ENCODE measurements at regions not wholly inside any gene's neighbourhood (a gene's known extent, or its start where the extent isn't known, plus 50 kb on each side); places are given as distances from the start of the nearest gene placed in this dataset.

DNA sequence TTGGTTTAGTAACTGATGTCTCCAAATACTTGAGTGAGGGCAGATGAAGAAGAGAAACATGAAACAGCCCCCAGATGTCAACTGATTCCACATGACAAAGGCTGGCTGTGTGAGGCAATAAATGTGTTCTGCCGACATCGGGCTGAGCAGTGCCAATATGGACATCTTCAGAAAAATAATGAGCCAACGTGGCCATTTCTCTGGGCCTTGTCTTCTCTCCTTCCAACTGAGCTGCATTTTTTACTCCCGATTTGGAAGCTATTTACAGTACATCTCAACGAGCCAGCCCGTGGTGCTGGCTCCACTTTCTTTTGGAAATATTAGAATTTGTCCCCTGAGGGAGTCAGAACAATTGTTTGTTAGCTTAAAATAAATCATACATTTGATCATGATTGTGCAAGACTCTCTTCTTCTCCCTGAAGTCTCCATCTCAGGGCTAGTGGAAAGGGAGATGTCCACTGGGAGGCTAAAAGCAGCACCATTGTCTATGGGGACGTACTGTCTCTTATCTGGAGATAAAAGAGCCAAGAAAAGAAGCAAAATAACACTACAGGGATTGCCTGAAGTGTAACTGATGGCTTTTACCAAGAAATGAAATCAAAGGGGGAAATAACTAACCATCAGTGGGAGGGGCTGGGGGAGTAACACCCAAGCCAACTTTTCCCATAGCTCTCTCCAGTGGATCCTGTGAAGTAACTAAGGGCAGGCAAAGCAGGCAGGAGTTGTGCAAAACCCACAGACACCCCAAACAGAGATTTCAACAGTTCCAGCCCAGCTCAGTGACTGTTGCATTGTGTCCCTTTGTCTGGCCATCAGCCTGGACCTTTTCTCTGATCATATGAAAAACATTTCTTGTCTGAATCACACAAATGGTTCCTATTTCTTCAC, 114.8 kb downstream of the RDH14 start:
- H3K4me3 ChIP-seq, result no peak overlapping the region
- whole genome bisulfite sequencing, 2 donors, result 59 to 60% methylated on average over 7 of the region's 7 CpGs
- DNase-seq (peak in 3 of 4 donors; percentile 7 to 30 (median 14)), ATAC-seq (peak; percentile 55)
- intact Hi-C loops (cut with DNase I), result no loop called here
- H3K36me3 ChIP-seq (replicated peaks in 1 of 2; ENCODE audit: insufficient read depth in 1 of 2, low read depth in 2 of 2), result no peaks in the 10 kb centered on the region
- H3K27ac ChIP-seq, result no peak overlapping the region
- H3K4me1 ChIP-seq, result no peaks in the 10 kb centered on the region
- no peaks in the 10 kb centered on the region for H3K9me3 ChIP-seq
- H3K27me3 ChIP-seq, result no peaks in the 10 kb centered on the region
- no peak for TF ChIP-seq POLR2A (IDR thresholded peaks at IDR 0.05)
- TF ChIP-seq, protein P1, sequence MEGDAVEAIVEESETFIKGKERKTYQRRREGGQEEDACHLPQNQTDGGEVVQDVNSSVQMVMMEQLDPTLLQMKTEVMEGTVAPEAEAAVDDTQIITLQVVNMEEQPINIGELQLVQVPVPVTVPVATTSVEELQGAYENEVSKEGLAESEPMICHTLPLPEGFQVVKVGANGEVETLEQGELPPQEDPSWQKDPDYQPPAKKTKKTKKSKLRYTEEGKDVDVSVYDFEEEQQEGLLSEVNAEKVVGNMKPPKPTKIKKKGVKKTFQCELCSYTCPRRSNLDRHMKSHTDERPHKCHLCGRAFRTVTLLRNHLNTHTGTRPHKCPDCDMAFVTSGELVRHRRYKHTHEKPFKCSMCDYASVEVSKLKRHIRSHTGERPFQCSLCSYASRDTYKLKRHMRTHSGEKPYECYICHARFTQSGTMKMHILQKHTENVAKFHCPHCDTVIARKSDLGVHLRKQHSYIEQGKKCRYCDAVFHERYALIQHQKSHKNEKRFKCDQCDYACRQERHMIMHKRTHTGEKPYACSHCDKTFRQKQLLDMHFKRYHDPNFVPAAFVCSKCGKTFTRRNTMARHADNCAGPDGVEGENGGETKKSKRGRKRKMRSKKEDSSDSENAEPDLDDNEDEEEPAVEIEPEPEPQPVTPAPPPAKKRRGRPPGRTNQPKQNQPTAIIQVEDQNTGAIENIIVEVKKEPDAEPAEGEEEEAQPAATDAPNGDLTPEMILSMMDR (IDR thresholded peaks at IDR 0.05), result no peak

DNA sequence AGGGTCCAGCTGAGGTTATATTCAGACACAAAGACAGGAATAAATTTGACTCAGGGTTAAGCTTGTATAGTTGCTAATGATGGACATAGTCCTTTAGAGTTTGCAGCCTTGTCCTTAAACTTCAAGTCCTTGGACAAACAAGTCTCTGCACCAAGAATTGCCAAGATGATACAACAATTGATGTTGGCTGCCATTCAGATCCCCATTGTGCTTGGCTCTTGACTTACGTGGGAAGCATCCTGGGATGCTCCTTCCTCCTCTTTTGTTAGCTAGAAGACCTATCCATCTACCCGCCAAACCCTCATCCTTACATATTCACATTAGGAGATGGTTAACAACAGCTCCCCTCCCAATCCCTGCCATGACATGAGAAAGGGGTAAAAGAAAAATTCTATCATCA, 115.6 kb downstream of the RDH14 start:
- no peaks in the 10 kb centered on the region for H3K4me1 ChIP-seq
- no peak overlapping the region for H3K27ac ChIP-seq
- H3K4me3 ChIP-seq, result no peak overlapping the region
- intact Hi-C loops (cut with DNase I), result no loop called here
- DNase-seq, result no peak
- H3K36me3 ChIP-seq (replicated peaks in 1 of 2; ENCODE audit: insufficient read depth in 1 of 2, low read depth in 2 of 2), result no peaks in the 10 kb centered on the region
- H3K9me3 ChIP-seq, result no peaks in the 10 kb centered on the region
- ATAC-seq, result no peak
- TF ChIP-seq POLR2A (IDR thresholded peaks at IDR 0.05), result no peak
- TF ChIP-seq, protein P1 (IDR thresholded peaks at IDR 0.05), result no peak
- no peaks in the 10 kb centered on the region for H3K27me3 ChIP-seq
- 53 to 67% methylated on average over 2 of the region's 2 CpGs for WGBS, 2 donors

DNA sequence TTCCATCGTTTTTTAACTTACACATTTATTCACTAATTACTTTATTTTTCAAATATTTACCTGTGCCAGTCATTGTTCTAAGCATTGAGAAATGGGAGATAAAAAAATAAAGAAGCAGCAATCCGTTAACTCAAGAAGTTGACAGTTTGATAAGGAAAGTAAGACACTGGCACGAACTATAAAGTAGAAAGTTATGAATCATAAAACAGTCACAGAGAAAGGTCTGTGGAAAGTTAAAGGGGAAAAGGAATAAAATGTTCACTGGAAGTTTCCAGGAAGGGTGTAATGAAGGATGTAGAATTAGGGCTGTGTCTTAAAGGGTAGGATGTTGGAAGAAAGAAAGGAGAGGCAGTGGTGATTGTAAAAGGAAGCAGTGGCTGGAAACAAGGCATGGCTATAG, 118.9 kb downstream of the RDH14 start:
- Histone ChIP-seq H3K27ac (no peak overlapping the region), H3K9me3 (no peaks in the 10 kb centered on the region), H3K4me1 (no peaks in the 10 kb centered on the region), H3K4me3 (no peak overlapping the region), H3K27me3 (no peaks in the 10 kb centered on the region), H3K36me3 (replicated peaks in 1 of 2; ENCODE audit: insufficient read depth in 1 of 2, low read depth in 2 of 2) (no peaks in the 10 kb centered on the region)
- DNase-seq (no peak), ATAC-seq (no peak)
- TF ChIP-seq, protein P1 (IDR thresholded peaks at IDR 0.05), result no peak
- no peak for TF ChIP-seq POLR2A (IDR thresholded peaks at IDR 0.05)
- 16 to 20% methylated on average over 3 of the region's 3 CpGs for WGBS, 2 donors
- intact Hi-C loops (cut with DNase I), result no loop called here

DNA sequence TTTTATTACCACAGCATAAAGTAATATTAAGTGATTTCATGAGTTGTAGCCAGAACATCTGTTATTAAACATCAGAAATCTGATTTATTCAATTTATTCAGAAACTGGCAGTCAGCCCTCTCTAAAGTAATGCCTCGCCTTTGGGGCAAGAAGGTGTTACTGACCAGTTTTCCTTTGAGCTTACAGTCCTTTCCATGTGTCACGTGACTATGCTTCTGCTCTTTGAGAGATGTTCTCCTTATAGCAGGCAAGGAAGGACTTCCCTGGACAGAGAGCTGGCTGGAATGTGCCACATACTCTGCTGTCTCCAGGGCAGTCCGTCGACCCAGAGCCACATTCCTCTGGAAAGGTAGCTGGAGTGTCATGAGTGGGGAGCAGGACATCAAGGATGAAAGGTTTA, 119.7 kb downstream of the RDH14 start:
- H3K27me3 ChIP-seq, result no peaks in the 10 kb centered on the region
- 51 to 65% methylated on average over 4 of the region's 4 CpGs for WGBS, 2 donors
- ATAC-seq (no peak), DNase-seq (no peak)
- H3K36me3 ChIP-seq (replicated peaks in 1 of 2; ENCODE audit: insufficient read depth in 1 of 2, low read depth in 2 of 2), result no peaks in the 10 kb centered on the region
- no peaks in the 10 kb centered on the region for H3K9me3 ChIP-seq
- H3K4me1 ChIP-seq, result no peaks in the 10 kb centered on the region
- TF ChIP-seq, protein P1 (IDR thresholded peaks at IDR 0.05), result no peak
- TF ChIP-seq POLR2A (IDR thresholded peaks at IDR 0.05), result no peak
- no peak overlapping the region for H3K4me3 ChIP-seq
- no peak overlapping the region for H3K27ac ChIP-seq
- intact Hi-C loops (cut with DNase I), result no loop called here
